ENCODE measurements at regions not wholly inside any gene's neighbourhood (a gene's known extent, or its start where the extent isn't known, plus 50 kb on each side); places are given as distances from the start of the nearest gene placed in this dataset.

GRCh38 chr10:63915240-63915639 lies 394.0 kb downstream of the REEP3 start:
- no peaks in the 10 kb centered on the region for H3K36me3 Mint-ChIP-seq (ENCODE audit: insufficient read depth in 2 of 2)
- H3K4me1 Mint-ChIP-seq (ENCODE audit: low read depth): no peaks in the 10 kb centered on the region
- H3K27me3 Mint-ChIP-seq (ENCODE audit: low read depth): peaks cover under 1% of the 10 kb centered on the region
- DNase-seq (no peak), ATAC-seq (replicated peaks in 1 of 2) (no peak)
- H3K4me3 Mint-ChIP-seq: no peak overlapping the region
- H3K9me3 Mint-ChIP-seq: no peaks in the 10 kb centered on the region
- no peak overlapping the region for H3K27ac Mint-ChIP-seq

GRCh38 chr10:63917363-63917762 lies 396.2 kb downstream of the REEP3 start:
- DNase-seq (no peak), ATAC-seq (replicated peaks in 1 of 2) (no peak)
- H3K36me3 Mint-ChIP-seq (ENCODE audit: insufficient read depth in 2 of 2): no peaks in the 10 kb centered on the region
- H3K4me3 Mint-ChIP-seq: no peak overlapping the region
- H3K27me3 Mint-ChIP-seq (ENCODE audit: low read depth): peaks cover 5% of the 10 kb centered on the region
- no peaks in the 10 kb centered on the region for H3K9me3 Mint-ChIP-seq
- H3K27ac Mint-ChIP-seq: no peak overlapping the region
- no peaks in the 10 kb centered on the region for H3K4me1 Mint-ChIP-seq (ENCODE audit: low read depth)

GRCh38 chr10:63919575-63920279 lies 398.5 kb downstream of the REEP3 start:
- DNase-seq (no peak), ATAC-seq (replicated peaks in 1 of 2) (no peak)
- H3K9me3 Mint-ChIP-seq: no peaks in the 10 kb centered on the region
- no peak overlapping the region for H3K4me3 Mint-ChIP-seq
- H3K27me3 Mint-ChIP-seq (ENCODE audit: low read depth): peaks cover 12% of the 10 kb centered on the region
- H3K4me1 Mint-ChIP-seq (ENCODE audit: low read depth): no peaks in the 10 kb centered on the region
- no peak overlapping the region for H3K27ac Mint-ChIP-seq
- no peaks in the 10 kb centered on the region for H3K36me3 Mint-ChIP-seq (ENCODE audit: insufficient read depth in 2 of 2)

GRCh38 chr10:63920926-63921325 lies 399.7 kb downstream of the REEP3 start:
- no peaks in the 10 kb centered on the region for H3K9me3 Mint-ChIP-seq
- no peaks in the 10 kb centered on the region for H3K4me1 Mint-ChIP-seq (ENCODE audit: low read depth)
- DNase-seq: no peak
- H3K27ac Mint-ChIP-seq: no peak overlapping the region
- H3K4me3 Mint-ChIP-seq: no peak overlapping the region
- H3K27me3 Mint-ChIP-seq (ENCODE audit: low read depth): peaks cover 12% of the 10 kb centered on the region
- ATAC-seq (replicated peaks in 1 of 2): no peak
- H3K36me3 Mint-ChIP-seq (ENCODE audit: insufficient read depth in 2 of 2): no peaks in the 10 kb centered on the region

GRCh38 chr10:63921908-63922467 lies 400.8 kb downstream of the REEP3 start:
- H3K9me3 Mint-ChIP-seq: no peaks in the 10 kb centered on the region
- H3K36me3 Mint-ChIP-seq (ENCODE audit: insufficient read depth in 2 of 2): no peaks in the 10 kb centered on the region
- H3K4me1 Mint-ChIP-seq (ENCODE audit: low read depth): no peaks in the 10 kb centered on the region
- no peak overlapping the region for H3K4me3 Mint-ChIP-seq
- peaks cover 12% of the 10 kb centered on the region for H3K27me3 Mint-ChIP-seq (ENCODE audit: low read depth)
- ATAC-seq (replicated peaks in 1 of 2): no peak
- no peak overlapping the region for H3K27ac Mint-ChIP-seq
- no peak for DNase-seq

- Mint-ChIP-seq H3K27me3 (ENCODE audit: low read depth) (peaks cover 12% of the 10 kb centered on the region), H3K4me3 (no peak overlapping the region), H3K27ac (no peak overlapping the region), H3K9me3 (no peaks in the 10 kb centered on the region), H3K4me1 (ENCODE audit: low read depth) (no peaks in the 10 kb centered on the region), H3K36me3 (ENCODE audit: insufficient read depth in 2 of 2) (no peaks in the 10 kb centered on the region)
- DNase-seq (no peak), ATAC-seq (replicated peaks in 1 of 2) (no peak)
These were observed 401.5 kb downstream of the REEP3 start for GRCh38 chr10:63922468-63923284.

GRCh38 chr10:63929831-63930467 lies 408.7 kb downstream of the REEP3 start:
- no peak for DNase-seq
- no peak for ATAC-seq (replicated peaks in 1 of 2)
- H3K4me3 Mint-ChIP-seq: no peak overlapping the region
- no peak overlapping the region for H3K27ac Mint-ChIP-seq
- no peaks in the 10 kb centered on the region for H3K9me3 Mint-ChIP-seq
- H3K27me3 Mint-ChIP-seq (ENCODE audit: low read depth): no peaks in the 10 kb centered on the region
- H3K36me3 Mint-ChIP-seq (ENCODE audit: insufficient read depth in 2 of 2): no peaks in the 10 kb centered on the region
- H3K4me1 Mint-ChIP-seq (ENCODE audit: low read depth): no peaks in the 10 kb centered on the region

GRCh38 chr10:63930584-63930983 lies 409.4 kb downstream of the REEP3 start:
- no peaks in the 10 kb centered on the region for H3K9me3 Mint-ChIP-seq
- no peaks in the 10 kb centered on the region for H3K27me3 Mint-ChIP-seq (ENCODE audit: low read depth)
- no peak for DNase-seq
- no peak for ATAC-seq (replicated peaks in 1 of 2)
- H3K36me3 Mint-ChIP-seq (ENCODE audit: insufficient read depth in 2 of 2): no peaks in the 10 kb centered on the region
- H3K27ac Mint-ChIP-seq: no peak overlapping the region
- no peaks in the 10 kb centered on the region for H3K4me1 Mint-ChIP-seq (ENCODE audit: low read depth)
- H3K4me3 Mint-ChIP-seq: no peak overlapping the region

- no peak for ATAC-seq (replicated peaks in 1 of 2)
- H3K36me3 Mint-ChIP-seq (ENCODE audit: insufficient read depth in 2 of 2): no peaks in the 10 kb centered on the region
- no peaks in the 10 kb centered on the region for H3K4me1 Mint-ChIP-seq (ENCODE audit: low read depth)
- no peaks in the 10 kb centered on the region for H3K9me3 Mint-ChIP-seq
- DNase-seq: no peak
- no peak overlapping the region for H3K4me3 Mint-ChIP-seq
- H3K27ac Mint-ChIP-seq: no peak overlapping the region
- no peaks in the 10 kb centered on the region for H3K27me3 Mint-ChIP-seq (ENCODE audit: low read depth)
These were observed 414.5 kb downstream of the REEP3 start for GRCh38 chr10:63935705-63936104.

- Mint-ChIP-seq H3K27ac (no peak overlapping the region), H3K4me3 (no peak overlapping the region), H3K9me3 (no peaks in the 10 kb centered on the region), H3K36me3 (ENCODE audit: insufficient read depth in 2 of 2) (no peaks in the 10 kb centered on the region), H3K27me3 (ENCODE audit: low read depth) (no peaks in the 10 kb centered on the region), H3K4me1 (ENCODE audit: low read depth) (no peaks in the 10 kb centered on the region)
- ATAC-seq (replicated peaks in 1 of 2) (no peak), DNase-seq (no peak)
These were observed 419.2 kb downstream of the REEP3 start for GRCh38 chr10:63940277-63940922.

GRCh38 chr10:63964406-63964805 lies 443.2 kb downstream of the REEP3 start:
- Mint-ChIP-seq H3K4me1 (ENCODE audit: low read depth) (no peaks in the 10 kb centered on the region), H3K27me3 (ENCODE audit: low read depth) (no peaks in the 10 kb centered on the region), H3K36me3 (ENCODE audit: insufficient read depth in 2 of 2) (no peaks in the 10 kb centered on the region), H3K27ac (no peak overlapping the region), H3K4me3 (no peak overlapping the region), H3K9me3 (peaks cover 0 to 3% of the 10 kb centered on the region in 2 donors)
- ATAC-seq (replicated peaks in 1 of 2) (no peak), DNase-seq (no peak)

GRCh38 chr10:63965846-63966245 lies 444.6 kb downstream of the REEP3 start:
- no peak for ATAC-seq (replicated peaks in 1 of 2)
- H3K4me1 Mint-ChIP-seq (ENCODE audit: low read depth): no peaks in the 10 kb centered on the region
- DNase-seq: no peak
- H3K4me3 Mint-ChIP-seq: no peak overlapping the region
- no peaks in the 10 kb centered on the region for H3K36me3 Mint-ChIP-seq (ENCODE audit: insufficient read depth in 2 of 2)
- no peaks in the 10 kb centered on the region for H3K27me3 Mint-ChIP-seq (ENCODE audit: low read depth)
- peaks cover 3 to 4% of the 10 kb centered on the region in 2 donors for H3K9me3 Mint-ChIP-seq
- H3K27ac Mint-ChIP-seq: no peak overlapping the region
